BLaER1 (cell line): ENCODE measurements at regions not wholly inside any gene's neighbourhood (a gene's known extent, or its start where the extent isn't known, plus 50 kb on each side); places are given as distances from the start of the nearest gene placed in this dataset.

Source experiments
- H3K27ac ChIP-seq: shearing (Covaris generic); formaldehyde crosslinking; 2 replicates; pipeline ENCODE4 v1.8.1; 2022
- H3K27me3 ChIP-seq: shearing (Covaris generic); formaldehyde crosslinking; 2 replicates; pipeline ENCODE4 v1.8.1; 2022
- H3K36me3 ChIP-seq: shearing (Covaris generic); formaldehyde crosslinking; 2 replicates; pipeline ENCODE4 v1.8.1; 2022
- H3K4me1 ChIP-seq: shearing (Covaris generic); formaldehyde crosslinking; 2 replicates; pipeline ENCODE4 v1.8.1; 2022
- H3K4me2 ChIP-seq: shearing (Covaris generic); formaldehyde crosslinking; 2 replicates; pipeline ENCODE4 v1.8.1; 2022
- H3K4me3 ChIP-seq: shearing (Covaris generic); formaldehyde crosslinking; 2 replicates; pipeline ENCODE4 v1.8.1; 2022
- H3K9ac ChIP-seq: shearing (Covaris generic); formaldehyde crosslinking; 2 replicates; pipeline ENCODE4 v1.8.1; 2022
- H3K9me3 ChIP-seq: shearing (Covaris generic); formaldehyde crosslinking; 2 replicates; pipeline ENCODE4 v1.8.1; 2022
- H4K20me1 ChIP-seq: shearing (Covaris generic); formaldehyde crosslinking; 2 replicates; pipeline ENCODE4 v1.8.1; 2022
- Cebpa-rat ChIP-seq: shearing (Covaris generic); IDR thresholded peaks from 2 replicates; pipeline ENCODE4 v1.8.1; 2022

DNA sequence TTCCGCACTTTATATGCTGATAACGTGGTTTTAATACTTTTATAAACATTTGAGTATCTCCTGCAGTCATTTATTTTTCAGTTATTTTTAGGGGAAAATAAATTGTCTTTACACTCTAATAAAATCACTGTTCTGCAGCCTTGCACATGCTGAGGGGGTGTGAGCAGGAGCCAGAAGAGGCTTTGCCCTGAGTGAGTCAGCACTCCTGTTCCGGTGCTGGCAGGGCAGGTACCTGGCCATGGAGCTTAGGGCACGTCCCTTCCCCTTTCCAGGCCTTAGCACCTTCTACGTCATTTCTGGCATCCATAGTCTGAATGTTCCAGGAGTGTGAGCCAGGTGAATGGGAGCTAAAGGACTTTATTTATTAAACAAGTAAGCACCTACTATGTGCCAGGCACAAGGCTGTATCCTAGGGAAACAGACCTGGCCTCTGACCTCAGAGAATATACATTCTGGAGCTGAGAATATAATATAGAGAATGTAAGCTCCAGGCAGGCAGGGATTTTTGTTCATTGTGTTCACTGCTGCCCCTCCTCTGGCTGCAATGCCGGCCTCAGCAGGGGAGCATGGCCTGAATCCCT, 402.9 kb downstream of the PTPRU start:
- no peak for TF ChIP-seq Cebpa-rat
- H3K9me3 ChIP-seq = no peaks in the 10 kb centered on the region
- no peak overlapping the region for H3K4me3 ChIP-seq
- peak overlapping the region; percentile 87 for H3K27ac ChIP-seq
- peak overlapping the region; percentile 88 for H3K4me2 ChIP-seq
- H3K9ac ChIP-seq = no peak overlapping the region
- H3K4me1 ChIP-seq = peaks cover 32% of the 10 kb centered on the region
- no peaks in the 10 kb centered on the region for H3K27me3 ChIP-seq
- no peaks in the 10 kb centered on the region for H3K36me3 ChIP-seq
- no peaks in the 10 kb centered on the region for H4K20me1 ChIP-seq

DNA sequence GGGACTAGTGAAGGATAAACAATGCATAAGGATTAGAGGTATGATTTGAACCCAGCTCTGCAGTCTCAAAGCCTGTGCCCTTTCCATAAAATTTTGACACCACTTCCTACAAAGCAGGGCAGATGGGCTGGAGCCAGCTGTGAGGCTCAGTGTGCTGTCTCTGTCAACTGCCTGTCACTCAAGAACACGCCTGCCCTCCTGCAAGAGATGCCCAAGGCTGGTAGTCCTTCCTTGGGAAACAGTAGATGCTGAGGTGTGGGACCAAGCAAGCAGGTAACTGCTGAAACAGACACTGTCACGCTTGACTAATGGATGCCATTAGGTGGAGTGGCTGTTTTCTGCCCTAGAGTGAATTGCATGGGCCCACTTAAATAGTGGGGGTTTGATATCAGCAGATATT, 402.0 kb downstream of the PTPRU start:
- no peak for TF ChIP-seq Cebpa-rat
- no peaks in the 10 kb centered on the region for H3K27me3 ChIP-seq
- H3K9ac ChIP-seq = no peak overlapping the region
- H3K4me2 ChIP-seq = no peak overlapping the region
- H3K36me3 ChIP-seq = no peaks in the 10 kb centered on the region
- no peak overlapping the region for H3K4me3 ChIP-seq
- H3K27ac ChIP-seq = no peak overlapping the region
- no peaks in the 10 kb centered on the region for H3K9me3 ChIP-seq
- H4K20me1 ChIP-seq = no peaks in the 10 kb centered on the region
- H3K4me1 ChIP-seq = peaks cover 32% of the 10 kb centered on the region

DNA sequence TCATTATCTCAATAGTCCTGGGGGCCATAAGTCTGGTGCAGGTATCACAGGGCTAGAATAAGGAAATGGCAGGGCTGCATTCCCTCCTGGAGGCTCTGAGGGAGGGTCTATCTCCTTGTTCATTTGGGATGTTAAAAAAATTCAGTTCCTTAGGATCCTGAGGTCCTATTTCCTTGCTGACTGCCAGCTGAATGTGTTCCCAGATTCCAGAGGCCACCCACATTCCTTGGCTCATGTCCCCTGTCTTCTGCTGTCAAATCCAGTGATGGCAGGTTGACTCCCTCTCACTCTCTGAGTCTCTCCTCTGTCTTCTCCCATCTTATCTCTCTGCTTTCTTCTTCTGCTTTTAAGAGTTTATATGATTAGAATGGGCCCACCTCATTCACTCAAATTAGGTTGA, 400.6 kb downstream of the PTPRU start:
- no peaks in the 10 kb centered on the region for H3K36me3 ChIP-seq
- H3K4me2 ChIP-seq = no peak overlapping the region
- no peaks in the 10 kb centered on the region for H3K9me3 ChIP-seq
- H4K20me1 ChIP-seq = no peaks in the 10 kb centered on the region
- H3K4me1 ChIP-seq = peaks cover 28% of the 10 kb centered on the region
- no peak overlapping the region for H3K27ac ChIP-seq
- no peak overlapping the region for H3K9ac ChIP-seq
- TF ChIP-seq Cebpa-rat = no peak
- no peaks in the 10 kb centered on the region for H3K27me3 ChIP-seq
- no peak overlapping the region for H3K4me3 ChIP-seq

DNA sequence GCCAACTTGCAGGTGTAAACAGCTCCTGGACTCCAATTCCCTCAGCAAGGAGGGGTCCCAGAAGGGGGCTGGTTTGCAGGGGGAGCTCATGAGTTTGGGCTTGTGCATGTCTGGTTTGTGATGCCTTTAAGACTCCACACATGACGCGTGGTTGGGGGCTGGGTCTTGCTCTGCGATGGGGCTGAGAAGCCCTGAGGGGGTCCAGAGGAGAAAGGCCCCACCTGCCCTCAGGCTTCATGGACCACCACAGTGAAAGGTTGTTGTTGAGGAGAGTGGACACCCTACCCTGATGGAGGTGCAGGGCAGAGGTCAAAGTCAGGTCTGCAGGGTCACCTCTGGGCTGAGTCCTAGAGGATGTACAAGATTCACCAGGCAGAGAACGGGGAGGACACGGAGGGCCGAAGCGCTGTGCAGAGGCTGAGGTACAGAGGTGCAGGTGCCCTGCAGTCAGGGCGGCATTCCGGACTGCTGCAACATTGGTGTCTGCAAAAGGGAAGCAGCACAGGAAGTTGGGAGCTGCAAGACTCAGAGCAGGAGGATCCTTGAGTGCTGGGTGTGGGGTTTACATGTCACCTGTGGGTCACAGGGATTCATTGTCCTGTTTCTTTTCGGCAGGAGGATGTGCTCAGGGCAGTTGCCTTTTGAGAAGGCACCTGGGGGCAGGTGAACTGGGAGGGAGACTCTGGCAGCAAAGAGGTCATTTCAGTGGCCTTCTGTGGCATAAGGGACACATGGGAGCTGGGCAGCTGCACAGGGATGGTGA, 399.4 kb downstream of the PTPRU start:
- TF ChIP-seq Cebpa-rat = no peak
- Histone ChIP-seq H3K27ac (no peak overlapping the region), H3K9me3 (no peaks in the 10 kb centered on the region), H3K36me3 (no peaks in the 10 kb centered on the region), H3K4me3 (no peak overlapping the region), H4K20me1 (no peaks in the 10 kb centered on the region), H3K9ac (no peak overlapping the region), H3K27me3 (no peaks in the 10 kb centered on the region), H3K4me2 (no peak overlapping the region), H3K4me1 (peaks cover 16% of the 10 kb centered on the region)

DNA sequence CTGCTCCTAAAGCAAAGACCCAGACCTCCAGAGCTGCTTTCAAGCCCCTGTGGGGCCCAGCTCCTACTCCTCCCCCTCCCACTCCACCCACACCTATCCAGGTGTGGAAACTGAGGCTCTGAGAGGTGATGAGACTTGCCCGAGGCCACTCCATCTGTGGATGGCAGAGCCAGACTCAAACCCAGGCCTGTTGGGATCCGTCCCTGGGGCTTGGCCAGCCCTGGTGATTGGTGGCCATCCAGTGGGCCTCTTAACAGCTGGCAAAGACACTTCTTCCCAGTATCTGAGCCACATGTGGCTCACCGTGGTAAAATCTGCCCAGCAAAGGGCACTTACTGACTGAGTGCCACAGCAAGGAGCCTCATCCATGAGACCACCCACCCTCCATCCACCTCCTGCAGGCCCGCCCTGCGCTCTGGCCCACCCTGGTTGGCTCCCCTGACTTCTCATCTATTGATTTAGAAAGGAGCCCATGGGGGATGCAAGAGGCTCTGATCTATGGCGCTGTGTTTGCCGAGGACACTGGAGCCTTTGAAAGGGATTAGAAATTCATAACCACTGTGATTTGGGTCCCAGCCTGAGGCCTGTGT, 398.5 kb downstream of the PTPRU start:
- H3K9ac ChIP-seq = no peak overlapping the region
- H3K27me3 ChIP-seq = no peaks in the 10 kb centered on the region; the same call in 1 of the 2 replicates

DNA sequence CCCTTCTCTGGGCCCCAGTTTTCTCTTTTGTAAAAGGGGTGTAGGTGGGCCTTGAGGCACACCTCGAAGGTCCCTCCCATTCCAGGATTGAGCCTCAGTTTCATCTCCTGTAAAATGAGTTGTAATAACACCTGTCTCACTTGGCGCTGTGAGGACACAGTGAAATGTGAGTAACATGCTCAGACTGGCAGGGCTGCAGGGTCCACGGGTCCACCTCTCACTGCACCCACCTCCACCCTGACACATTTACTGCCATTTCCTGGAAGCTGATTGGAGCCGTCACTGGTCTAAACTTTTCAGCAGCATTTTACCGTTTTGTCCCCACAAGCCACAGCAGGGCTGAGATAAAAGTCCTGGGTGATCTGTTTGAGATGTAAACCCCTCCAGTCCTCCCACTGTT, 398.0 kb downstream of the PTPRU start:
- no peak overlapping the region for H3K9ac ChIP-seq
- no peaks in the 10 kb centered on the region for H3K9me3 ChIP-seq
- no peaks in the 10 kb centered on the region; the same call in 1 of the 2 replicates for H3K27me3 ChIP-seq

More for the DNA sequence above, 398.5 kb downstream of the PTPRU start:
- H3K4me1 ChIP-seq = peaks cover 7% of the 10 kb centered on the region
- no peak overlapping the region for H3K4me3 ChIP-seq
- no peak for TF ChIP-seq Cebpa-rat
- no peaks in the 10 kb centered on the region for H3K9me3 ChIP-seq
- H3K27ac ChIP-seq = no peak overlapping the region
- no peak overlapping the region for H3K4me2 ChIP-seq
- no peaks in the 10 kb centered on the region for H3K36me3 ChIP-seq
- H4K20me1 ChIP-seq = no peaks in the 10 kb centered on the region

DNA sequence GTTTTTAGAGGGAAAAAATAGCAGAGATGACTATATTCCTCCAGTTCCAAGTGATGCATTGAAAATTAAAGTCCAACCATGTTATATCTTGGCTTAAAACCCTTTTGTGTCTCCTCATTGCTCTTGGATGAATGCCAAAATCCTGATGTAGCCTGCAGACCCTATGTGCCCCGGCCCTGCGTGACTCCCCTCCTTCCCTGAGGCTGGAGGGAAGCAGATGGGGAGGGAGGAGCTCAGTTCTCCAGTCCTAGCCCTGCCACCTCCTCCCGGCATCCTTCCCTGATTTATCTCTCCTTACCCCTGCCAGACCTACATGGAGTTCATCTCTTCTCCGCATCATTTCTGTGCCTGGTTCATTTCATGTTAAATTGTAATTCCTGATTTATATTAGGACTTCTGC, 397.4 kb downstream of the PTPRU start:
- Histone ChIP-seq H3K4me2 (no peak overlapping the region), H3K9ac (no peak overlapping the region), H3K27ac (no peak overlapping the region), H3K9me3 (no peaks in the 10 kb centered on the region), H4K20me1 (no peaks in the 10 kb centered on the region), H3K27me3 (no peaks in the 10 kb centered on the region; the same call in 1 of the 2 replicates), H3K4me3 (no peak overlapping the region), H3K4me1 (no peaks in the 10 kb centered on the region), H3K36me3 (no peaks in the 10 kb centered on the region)
- TF ChIP-seq Cebpa-rat = no peak

More for the DNA sequence above, 398.0 kb downstream of the PTPRU start:
- Histone ChIP-seq H3K4me3 (no peak overlapping the region), H3K27ac (no peak overlapping the region), H3K4me2 (no peak overlapping the region), H3K36me3 (no peaks in the 10 kb centered on the region), H3K4me1 (peaks cover 2% of the 10 kb centered on the region), H4K20me1 (no peaks in the 10 kb centered on the region)
- no peak for TF ChIP-seq Cebpa-rat

DNA sequence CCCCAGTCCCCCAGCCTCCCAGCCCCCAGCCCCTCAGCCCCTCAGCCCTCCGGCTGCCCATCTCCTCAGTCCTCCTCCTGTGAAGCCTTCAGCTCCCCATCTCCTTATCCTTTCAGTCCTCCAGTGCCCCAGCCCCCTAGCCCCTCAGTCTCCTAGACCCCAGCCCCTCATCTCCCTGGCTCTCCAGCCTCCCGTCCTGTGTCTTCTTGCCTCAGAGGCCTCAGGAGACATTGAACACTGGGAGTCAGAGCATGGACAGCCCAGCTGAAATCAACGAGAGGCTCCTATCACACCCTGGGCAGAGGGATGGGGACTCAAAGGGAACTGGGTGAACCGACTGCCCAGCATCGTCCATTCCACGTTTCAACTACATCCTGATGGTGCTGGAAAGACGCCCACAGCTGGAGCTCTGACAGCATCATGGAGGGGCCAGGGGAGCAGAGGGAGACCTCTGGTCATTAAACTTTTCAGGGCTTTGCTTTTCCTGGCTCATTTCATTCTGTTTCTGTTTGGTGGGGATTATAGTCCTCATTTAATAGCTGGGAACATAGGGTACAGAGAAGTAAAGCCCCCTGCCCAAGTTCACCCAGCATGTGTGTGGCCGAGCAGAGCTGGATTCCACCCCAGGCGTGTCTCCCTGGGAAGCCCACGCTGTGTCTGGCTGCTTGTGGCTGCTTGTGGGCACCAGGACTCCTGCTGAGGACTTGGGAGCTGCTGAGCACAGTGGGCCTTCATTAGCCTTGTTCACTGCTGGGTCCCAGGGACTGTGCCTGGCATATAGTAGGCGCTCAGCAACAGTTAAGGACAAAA, 396.7 kb downstream of the PTPRU start:
- H3K36me3 ChIP-seq = no peaks in the 10 kb centered on the region
- no peak overlapping the region for H3K4me2 ChIP-seq
- H3K9ac ChIP-seq = no peak overlapping the region
- H3K27me3 ChIP-seq = no peaks in the 10 kb centered on the region; the same call in 1 of the 2 replicates
- no peaks in the 10 kb centered on the region for H3K9me3 ChIP-seq
- H3K4me3 ChIP-seq = no peak overlapping the region
- no peaks in the 10 kb centered on the region for H3K4me1 ChIP-seq
- H3K27ac ChIP-seq = no peak overlapping the region
- TF ChIP-seq Cebpa-rat = no peak
- no peaks in the 10 kb centered on the region for H4K20me1 ChIP-seq

DNA sequence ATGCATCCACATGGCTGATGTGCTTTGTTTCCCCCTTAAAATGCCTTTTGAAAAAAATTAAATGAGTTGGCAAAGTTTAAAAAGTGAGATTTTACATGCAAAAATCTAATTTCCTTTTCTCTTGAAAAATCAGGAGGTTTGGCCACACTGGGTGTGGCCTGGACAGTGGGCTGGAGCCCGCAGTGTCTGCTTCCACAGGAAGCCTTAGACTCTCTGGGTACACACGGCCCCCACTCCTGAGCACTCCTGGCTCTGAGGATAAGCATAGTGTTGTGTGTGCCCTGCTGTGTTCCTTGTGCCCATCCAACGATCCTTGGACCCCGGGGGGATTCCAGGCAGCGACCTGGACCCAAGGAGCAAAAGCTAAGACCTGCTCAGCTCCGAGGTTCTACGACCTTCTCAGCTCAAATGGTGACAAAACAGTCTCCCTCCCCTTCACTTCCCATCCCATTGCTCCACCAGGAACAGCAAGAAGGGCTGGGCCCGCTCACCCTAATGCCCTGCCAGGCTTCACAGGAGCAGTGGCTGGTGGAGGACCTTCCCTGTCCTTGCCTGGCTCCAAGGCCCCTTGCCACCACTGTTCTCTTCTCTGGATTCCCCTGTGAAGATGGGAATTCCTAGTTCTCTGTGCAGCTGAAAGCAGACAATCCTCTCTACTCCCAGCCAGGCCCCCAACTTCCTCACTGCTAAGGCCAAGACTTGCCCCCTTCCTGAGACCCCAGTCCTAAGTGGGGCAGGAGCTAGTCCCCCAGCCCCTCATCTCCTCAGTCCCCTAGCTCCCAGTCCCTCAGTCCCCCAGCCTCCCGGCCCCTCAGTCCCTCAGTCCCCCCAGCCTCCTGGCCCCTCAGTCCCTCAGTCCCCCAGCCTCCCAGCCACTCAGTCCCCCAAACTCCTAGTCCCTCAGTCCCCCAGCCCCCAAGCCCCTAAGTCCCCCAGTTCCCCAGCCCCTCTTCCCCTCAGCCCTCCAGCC, 395.8 kb downstream of the PTPRU start:
- no peaks in the 10 kb centered on the region for H3K4me1 ChIP-seq
- H3K27me3 ChIP-seq = no peaks in the 10 kb centered on the region; the same call in 1 of the 2 replicates
- H3K9me3 ChIP-seq = no peaks in the 10 kb centered on the region
- no peak for TF ChIP-seq Cebpa-rat
- H3K4me2 ChIP-seq = no peak overlapping the region
- no peak overlapping the region for H3K9ac ChIP-seq
- no peaks in the 10 kb centered on the region for H4K20me1 ChIP-seq
- no peak overlapping the region for H3K27ac ChIP-seq
- no peaks in the 10 kb centered on the region for H3K36me3 ChIP-seq
- H3K4me3 ChIP-seq = no peak overlapping the region
